ENCODE measurements at regions not wholly inside any gene's neighbourhood (a gene's known extent, or its start where the extent isn't known, plus 50 kb on each side); places are given as distances from the start of the nearest gene placed in this dataset.

DNA sequence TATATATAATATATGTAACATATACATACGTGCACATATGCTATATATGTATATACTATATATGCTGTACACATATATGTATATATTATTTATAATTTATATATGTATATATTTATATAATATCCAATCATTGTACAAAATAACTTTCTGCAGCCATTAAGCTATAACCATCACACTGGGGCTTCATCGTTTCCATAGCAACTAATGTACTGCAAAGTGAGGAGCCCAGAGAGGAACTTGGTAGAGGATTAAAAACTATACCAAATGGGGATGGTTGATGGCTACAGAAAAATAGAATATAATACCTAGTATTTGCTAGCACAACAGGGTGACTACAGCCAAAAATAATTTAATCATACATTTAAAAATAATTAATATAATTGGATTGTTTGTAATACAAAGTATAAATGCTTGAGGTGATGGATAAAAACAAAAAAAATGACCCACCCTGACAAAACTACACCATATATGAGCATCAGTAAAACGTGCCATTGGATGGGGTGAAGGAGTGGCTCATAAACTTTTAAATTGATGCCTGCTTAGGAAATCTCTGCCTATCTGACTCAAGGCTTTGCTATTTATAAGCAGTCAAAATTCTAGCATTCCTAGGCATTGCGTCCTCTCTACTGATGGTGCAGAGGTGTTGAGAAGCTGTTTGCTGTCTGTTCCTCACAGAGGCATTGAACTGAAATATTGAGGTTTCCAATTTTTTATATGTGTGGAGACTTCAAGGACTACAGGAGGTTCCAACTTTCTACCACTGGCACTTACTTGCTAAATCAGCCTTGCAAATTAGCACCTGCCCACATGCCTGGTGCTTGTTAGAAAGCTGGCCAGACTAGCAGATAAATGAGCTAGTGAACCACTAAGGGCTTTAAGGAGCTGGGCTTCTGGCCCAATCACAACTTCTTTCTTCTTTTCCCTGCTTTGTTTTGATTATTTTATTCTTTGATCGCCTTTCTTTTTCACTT, 190.1 kb downstream of the SCP2D1 start:
- no peak for DNase-seq

DNA sequence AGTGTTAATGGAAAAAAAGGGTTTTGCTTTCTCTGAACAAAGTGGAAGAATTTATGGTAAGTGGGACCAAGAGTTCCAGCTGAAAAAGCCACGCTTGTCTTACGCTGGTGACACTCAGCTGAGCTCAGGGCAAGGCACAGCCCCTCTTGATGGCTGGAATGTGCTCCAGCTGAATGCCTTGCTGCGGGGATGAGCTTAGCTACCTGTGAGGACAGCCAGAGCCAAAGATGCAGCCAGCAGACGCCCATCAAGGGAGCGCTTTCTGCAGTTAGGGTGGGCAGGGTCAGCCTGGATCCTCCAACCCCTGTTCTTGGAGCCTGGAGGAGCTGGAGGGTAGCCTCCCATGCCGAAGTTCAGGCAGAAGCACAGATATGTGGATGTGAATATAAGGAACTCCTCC, 191.4 kb downstream of the SCP2D1 start:
- DNase-seq = no peak

- no peak for DNase-seq
Measured at GRCh38 chr20:19008497-19008896, 194.9 kb downstream of the SCP2D1 start.

DNA sequence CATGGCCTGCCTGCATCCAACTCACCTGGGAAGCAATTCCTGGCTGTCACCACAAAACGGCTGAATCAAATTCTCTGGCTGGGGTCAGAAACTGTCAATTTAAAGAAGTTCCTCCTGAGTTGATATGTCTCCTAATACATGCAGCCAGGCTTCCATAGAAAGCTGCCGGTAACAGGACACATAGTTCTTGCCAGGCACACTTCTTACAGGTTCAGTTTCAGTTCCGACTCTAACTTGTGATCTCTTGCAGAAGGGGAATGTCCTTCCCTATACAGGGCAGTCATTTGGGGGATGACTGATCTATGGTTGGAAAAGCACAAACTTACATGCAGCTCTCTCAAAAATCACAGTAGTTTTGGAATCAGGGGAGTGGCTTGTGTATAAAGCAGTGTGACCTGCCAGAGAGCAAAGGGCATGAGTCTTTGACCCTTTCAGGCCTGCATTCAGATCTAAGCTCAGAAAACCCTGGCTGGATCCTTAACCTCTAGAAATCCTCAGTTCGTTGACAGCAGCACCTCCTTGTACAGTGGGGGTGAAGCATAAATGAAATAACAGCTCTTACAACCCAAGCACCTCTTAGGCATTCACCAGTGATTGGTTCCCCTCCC, 195.6 kb downstream of the SCP2D1 start:
- DNase-seq = no peak

DNA sequence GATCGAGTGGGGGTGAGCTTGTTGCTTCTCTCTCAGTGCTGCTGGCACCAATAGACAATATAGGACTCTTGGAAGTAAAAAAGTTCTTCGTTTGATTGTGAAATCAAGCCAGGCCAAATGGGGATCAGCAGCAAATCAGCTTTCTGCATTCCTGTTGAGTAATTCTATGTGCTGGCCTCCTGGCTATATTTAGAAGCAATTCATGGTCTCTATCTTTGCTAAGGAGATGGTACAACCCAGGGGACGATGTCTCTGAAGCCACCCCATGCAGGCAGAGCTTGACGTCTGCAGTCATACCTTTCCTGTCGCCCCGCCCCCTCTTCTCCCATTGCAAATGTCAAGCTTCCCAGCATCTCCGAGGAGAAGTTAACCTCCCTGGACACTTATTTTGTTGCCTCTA, 199.1 kb downstream of the SCP2D1 start:
- no peak for DNase-seq

DNA sequence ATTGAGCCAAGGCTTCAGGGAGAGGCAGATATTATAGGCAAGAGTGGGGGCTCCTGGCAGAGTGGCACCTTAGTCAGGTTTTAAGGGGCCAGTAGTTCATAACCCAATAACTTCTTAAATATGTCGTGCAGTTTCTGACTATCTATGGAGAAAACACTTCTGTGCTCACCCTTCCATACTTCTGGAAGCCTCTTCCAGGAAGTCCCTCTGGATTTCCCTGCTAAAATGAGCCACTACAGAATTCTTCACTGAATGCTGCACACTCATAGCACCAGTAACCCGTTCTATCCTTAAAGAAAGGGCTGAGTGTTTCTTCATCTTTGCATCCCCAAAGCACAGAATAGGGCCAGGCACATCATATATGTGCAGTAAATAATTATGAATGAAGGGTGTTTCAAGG, 198.5 kb upstream of the SLC24A3 start:
- no peak for DNase-seq

GRCh38 chr20:19015351-19016139, 196.9 kb upstream of the SLC24A3 start:
- peak; percentile 9 for DNase-seq

DNA sequence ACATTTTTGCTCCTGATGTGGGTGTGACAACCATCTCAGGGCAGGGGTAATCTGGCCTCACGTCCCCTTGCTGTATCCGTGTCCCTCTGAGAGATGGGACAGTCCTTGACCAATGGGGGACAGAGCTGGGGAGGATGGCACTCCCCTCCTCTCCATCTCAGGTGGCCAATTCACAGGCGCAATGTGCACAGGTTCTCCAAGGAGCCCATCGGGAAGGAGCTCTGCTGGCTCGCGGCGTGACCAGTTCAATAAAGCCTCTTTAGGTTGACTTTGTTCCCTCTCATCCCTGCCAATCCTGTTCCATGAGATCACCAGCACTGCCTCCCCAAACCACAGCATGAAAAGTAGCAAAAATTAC, 196.3 kb upstream of the SLC24A3 start:
- no peak for DNase-seq

GRCh38 chr20:19017104-19017690, 195.2 kb upstream of the SLC24A3 start:
- no peak for DNase-seq

DNA sequence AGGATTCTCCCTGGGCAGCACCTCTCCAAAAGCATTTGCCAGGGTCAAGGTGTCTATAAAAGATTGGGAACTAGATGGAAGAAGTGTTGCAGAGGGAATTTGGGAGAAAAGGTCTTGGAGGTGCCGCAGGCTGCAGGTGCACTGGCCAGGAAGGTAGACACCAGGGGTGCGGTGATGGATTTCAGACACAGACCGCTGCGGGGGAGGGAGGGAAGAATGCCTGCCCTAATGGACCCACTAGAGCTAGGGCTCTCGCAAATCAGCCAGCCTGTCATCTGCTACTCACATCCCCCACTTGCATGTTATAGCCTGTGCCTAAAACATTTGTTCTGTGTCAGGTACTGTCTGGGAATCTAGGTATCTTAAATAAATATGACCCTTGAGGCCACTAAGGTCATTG, 193.6 kb upstream of the SLC24A3 start:
- no peak for DNase-seq

GRCh38 chr20:19019734-19020364, 192.6 kb upstream of the SLC24A3 start:
- no peak for DNase-seq

DNA sequence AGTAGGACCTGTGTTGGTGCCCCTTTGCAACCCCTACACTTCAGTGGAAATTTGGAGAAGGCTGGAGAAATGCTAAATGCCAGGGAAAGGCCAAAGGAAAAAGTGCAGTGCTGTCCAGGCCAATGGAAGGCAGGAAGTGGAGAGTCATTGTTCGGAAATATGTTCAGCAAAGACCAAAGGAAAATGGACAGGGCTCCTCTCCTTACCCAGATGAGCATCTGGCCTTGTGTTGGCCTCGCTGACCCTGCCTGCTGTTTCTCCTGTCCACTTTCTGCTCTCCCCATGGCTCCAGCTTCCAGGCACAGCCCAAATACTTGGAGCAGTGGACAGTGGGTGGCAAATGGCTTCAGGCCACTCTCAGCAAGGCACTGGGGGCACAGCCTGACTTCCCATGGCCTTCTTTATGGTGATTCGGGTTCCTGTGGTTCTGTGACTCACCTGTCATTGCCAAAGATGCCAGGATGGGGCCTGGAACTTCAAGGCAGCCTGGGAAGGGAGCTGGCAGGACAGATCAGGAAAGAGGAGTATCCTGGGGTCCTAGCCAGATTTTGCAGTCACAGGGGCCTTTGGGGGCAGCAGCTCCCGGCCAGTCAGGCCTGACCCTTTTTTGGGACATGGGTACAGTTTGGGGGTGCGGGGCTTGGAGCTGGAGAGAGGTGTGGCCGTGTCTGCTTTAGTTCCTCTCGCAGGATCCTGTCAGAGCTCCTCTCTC, 190.9 kb upstream of the SLC24A3 start:
- no peak for DNase-seq

DNA sequence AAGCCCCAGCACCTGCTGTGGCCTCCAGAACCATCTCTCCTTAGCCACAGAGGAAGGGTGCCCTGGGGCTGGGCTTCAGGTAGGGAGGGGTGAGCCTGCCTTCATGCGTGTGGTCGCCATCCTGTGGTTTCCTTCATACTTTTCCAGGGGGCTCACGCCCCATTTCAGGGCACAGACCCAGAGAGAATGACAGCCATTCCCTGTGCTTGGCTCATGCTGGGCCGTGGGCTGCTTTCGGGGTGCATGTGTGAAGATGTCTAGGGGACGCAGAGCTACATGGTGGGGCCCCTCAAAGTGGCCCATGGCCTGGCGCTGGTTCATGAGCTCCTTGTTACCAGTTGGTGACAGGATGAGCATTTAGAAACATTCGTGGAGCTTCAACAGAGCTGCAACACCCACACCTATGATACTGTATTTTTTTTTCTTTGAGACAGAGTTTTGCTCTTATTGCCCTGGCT, 190.3 kb upstream of the SLC24A3 start:
- DNase-seq = no peak

GRCh38 chr20:19022791-19023448, 189.5 kb upstream of the SLC24A3 start:
- no peak for DNase-seq

GRCh38 chr20:19024296-19025035, 188.0 kb upstream of the SLC24A3 start:
- no peak for DNase-seq

GRCh38 chr20:19025430-19026120, 186.9 kb upstream of the SLC24A3 start:
- DNase-seq = no peak

GRCh38 chr20:19026121-19026878, 186.1 kb upstream of the SLC24A3 start:
- DNase-seq = no peak

GRCh38 chr20:19026901-19027644, 185.4 kb upstream of the SLC24A3 start:
- DNase-seq = no peak

Data from CD4-positive, alpha-beta T cell treated with Interferon gamma for 1 hour (primary cell).